Spleen (tissue), 11 donors: ENCODE measurements at regions not wholly inside any gene's neighbourhood (a gene's known extent, or its start where the extent isn't known, plus 50 kb on each side); places are given as distances from the start of the nearest gene placed in this dataset.
A peak's percentile ranks its signal among the peaks of the same experiment; 100 is the strongest.

ENCODE experiments used
- DNase-seq: peaks from one replicate; pipeline ENCODE4 v3.0.0-alpha.2; 2020
- H3K27ac ChIP-seq, 8 donors: fragments of 200-600 bp; sonication (generic) in 7 of 8; 1 replicate in 4 of 8; 2 replicates in 4 of 8; pipeline versions ENCODE4 v1.5.0 to v1.8.0; 2016 to 2021; ENCODE audit warnings: inconsistent platforms in 4 of 8, mild to moderate bottlenecking in 4 of 8, moderate library complexity in 1 of 8
- H3K27me3 ChIP-seq, 7 donors: fragments of 200-600 bp; sonication (generic) in 6 of 7; replicated peaks in 1 of 7; 1 replicate in 4 of 7; 2 replicates in 3 of 7; pipeline versions ENCODE4 v1.5.0 to v1.8.0; 2016 to 2021; ENCODE audit warnings: inconsistent platforms in 3 of 7, mild to moderate bottlenecking in 1 of 7
- H3K36me3 ChIP-seq, 6 donors: fragments of 200-600 bp; sonication (generic) in 5 of 6; 1 replicate in 4 of 6; 2 replicates in 2 of 6; pipeline versions ENCODE4 v1.5.0 to v1.8.0; 2016 to 2021; ENCODE audit warnings: inconsistent platforms in 2 of 6
- H3K4me1 ChIP-seq, 6 donors: fragments of 200-600 bp; sonication (generic) in 5 of 6; 1 replicate in 3 of 6; 2 replicates in 3 of 6; pipeline versions ENCODE4 v1.5.0 to v1.8.0; 2016 to 2021; ENCODE audit warnings: inconsistent platforms in 3 of 6
- H3K4me3 ChIP-seq, 8 donors: fragments of 200-600 bp; sonication (generic) in 7 of 8; 1 replicate in 4 of 8; 2 replicates in 4 of 8; pipeline versions ENCODE4 v1.5.0 to v1.8.0; 2016 to 2021; ENCODE audit warnings: inconsistent platforms in 4 of 8, mild to moderate bottlenecking in 4 of 8, moderate library complexity in 2 of 8
- H3K9me3 ChIP-seq, 8 donors: fragments of 200-600 bp; sonication (generic) in 7 of 8; 1 replicate in 4 of 8; 2 replicates in 4 of 8; pipeline versions ENCODE4 v1.5.0 to v1.8.0; 2016 to 2021; ENCODE audit warnings: inconsistent platforms in 4 of 8
- POLR2A ChIP-seq, 3 donors: fragments of 450-650 bp; IDR thresholded peaks; one replicate each; pipeline ENCODE4 v1.5.1; 2017; ENCODE audit warnings: antibody characterized with exemption in 3 of 3, mild to moderate bottlenecking in 1 of 3
- POLR2AphosphoS5 ChIP-seq, 3 donors: sonication (generic); formaldehyde crosslinking; IDR thresholded peaks; one replicate each; pipeline ENCODE4 v1.5.1; 2017; ENCODE audit warnings: antibody characterized with exemption in 3 of 3
- WGBS, 5 donors: extraction: QIAGEN DNeasy Blood & Tissue Kit in 3 of 5; methylation state at CpG; one replicate each; pipeline versions ENCODE4 v1.1.5 to v1.1.7; 2013 to 2018; 5-methylcytosine and 5-hydroxymethylcytosine counted together
- intact Hi-C: fragments of 100-400 bp; cut with DNase I; formaldehyde crosslinking; loops from one replicate; pipeline ENCODE4 v1.15.0; 2023; ENCODE audit warnings: low total_unique reads
- TF ChIP-seq, protein P1 (sequence below), 11 experiments: fragments of 200-600 bp in 7 of 11; fragments of 450-650 bp in 4 of 11; sonication (generic) in 4 of 11; IDR thresholded peaks in 8 of 11; conservative IDR thresholded peaks in 3 of 11; 1 replicate in 7 of 11; 2 replicates in 4 of 11; pipeline versions ENCODE4 v1.4.0 to v1.8.0; 2016 to 2021; ENCODE audit warnings: antibody characterized with exemption in 11 of 11, inconsistent platforms in 4 of 11, mild to moderate bottlenecking in 1 of 11
- donor health status: healthy with polysubstance abuse.
- donor health status: DM: no; HTN: no; CAD: no; lungs with moderate emphysema.
- donor health status: DM: no; HTN: no; CAD: no.
- donor health status: Bipolar disorder and iron deficiency.
- donor health status: healthy.
- donor health status: DM: no; HTN: no; CAD: no.
- donor health status: DM: yes; HTN: yes; CAD: no.

DNA sequence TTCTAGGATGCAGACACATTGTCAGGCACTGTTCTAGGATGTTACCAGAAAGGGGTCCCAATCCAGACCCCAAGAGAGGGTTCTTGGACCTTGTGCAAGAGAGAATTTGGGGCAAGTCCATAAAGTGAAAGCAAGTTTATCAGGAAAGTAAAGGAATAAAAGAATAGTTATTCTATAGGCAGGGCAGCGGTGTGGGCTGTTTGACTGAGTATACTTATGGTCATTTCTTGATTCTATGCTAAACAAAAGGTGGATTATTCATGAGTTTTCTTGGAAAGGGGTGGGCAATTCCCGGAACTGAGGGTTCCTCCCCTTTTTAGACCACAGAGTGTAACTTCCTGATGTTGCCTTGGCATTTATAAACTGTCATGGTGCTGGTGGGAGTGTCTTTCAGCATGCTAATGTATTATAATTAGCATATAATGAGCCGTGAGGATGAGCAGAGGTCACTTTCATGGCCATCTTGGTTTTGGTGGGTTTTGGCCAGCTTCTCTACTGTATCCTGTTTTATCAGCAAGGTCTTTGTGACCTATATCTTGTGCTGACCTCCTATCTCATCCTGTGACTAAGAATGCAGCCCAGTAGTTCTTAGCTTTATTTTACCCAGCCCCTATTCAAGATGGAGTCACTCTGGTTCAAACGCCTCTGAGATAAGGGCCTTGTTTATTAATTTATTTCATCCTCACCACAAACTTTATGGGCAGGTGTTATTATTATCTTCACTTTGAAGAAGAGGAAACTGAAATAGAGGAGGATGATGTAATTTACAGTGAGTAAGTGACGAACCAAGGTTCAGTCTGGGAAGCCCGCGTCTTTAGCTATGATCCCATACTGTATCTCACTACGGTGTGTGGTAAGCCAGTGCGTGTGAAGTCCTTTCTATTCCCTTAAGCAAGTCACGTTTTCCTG, 186.0 kb upstream of the KLF4 start:
- WGBS, 5 donors = 53 to 65% (median 64%) methylated on average over 10 of the region's 10 CpGs

DNA sequence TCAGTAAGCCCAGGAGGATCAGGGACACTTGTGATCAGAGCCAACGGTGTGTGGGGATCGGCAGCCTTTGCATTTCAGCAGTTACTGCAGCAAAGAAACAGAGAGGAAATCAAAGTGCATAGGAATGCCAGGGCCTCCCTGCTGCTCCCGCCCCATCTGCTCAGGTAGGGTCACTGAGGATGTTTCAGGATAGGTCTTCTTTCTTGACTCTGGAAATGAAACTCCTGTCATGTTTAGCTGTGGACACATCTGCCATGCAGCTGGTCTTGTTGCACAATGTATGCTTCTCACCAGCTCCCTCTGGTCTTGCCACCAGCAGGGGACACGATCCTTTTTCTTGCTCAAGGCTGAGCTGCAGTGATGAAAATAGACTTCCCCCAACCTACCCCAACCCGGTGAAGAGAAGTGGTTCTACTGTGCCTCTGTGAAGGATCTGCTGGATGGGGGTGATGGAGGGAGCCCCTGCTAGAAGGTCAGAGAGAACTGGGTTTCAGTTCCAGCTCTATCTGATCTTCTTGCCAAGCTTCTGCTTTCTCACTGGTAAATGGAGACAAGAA, 185.2 kb upstream of the KLF4 start:
- H3K4me3 ChIP-seq = peak overlapping the region in 1 of 8 donors; percentile 28
- intact Hi-C loops = no loop called here
- WGBS, 5 donors = 62 to 70% (median 66%) methylated on average over 4 to 5 of the region's 5 CpGs
- H3K27ac ChIP-seq = peak overlapping the region in 7 of 8 donors; percentile 35 to 83 (median 77)
- H3K4me1 ChIP-seq = peaks cover 0 to 23% (median 5%) of the 10 kb centered on the region in 6 donors
- no peak for TF ChIP-seq POLR2A (IDR thresholded peaks at IDR 0.05)
- peak in 1 of 3 donors; percentile 63 for TF ChIP-seq POLR2AphosphoS5 (IDR thresholded peaks at IDR 0.05)
- TF ChIP-seq, protein P1, sequence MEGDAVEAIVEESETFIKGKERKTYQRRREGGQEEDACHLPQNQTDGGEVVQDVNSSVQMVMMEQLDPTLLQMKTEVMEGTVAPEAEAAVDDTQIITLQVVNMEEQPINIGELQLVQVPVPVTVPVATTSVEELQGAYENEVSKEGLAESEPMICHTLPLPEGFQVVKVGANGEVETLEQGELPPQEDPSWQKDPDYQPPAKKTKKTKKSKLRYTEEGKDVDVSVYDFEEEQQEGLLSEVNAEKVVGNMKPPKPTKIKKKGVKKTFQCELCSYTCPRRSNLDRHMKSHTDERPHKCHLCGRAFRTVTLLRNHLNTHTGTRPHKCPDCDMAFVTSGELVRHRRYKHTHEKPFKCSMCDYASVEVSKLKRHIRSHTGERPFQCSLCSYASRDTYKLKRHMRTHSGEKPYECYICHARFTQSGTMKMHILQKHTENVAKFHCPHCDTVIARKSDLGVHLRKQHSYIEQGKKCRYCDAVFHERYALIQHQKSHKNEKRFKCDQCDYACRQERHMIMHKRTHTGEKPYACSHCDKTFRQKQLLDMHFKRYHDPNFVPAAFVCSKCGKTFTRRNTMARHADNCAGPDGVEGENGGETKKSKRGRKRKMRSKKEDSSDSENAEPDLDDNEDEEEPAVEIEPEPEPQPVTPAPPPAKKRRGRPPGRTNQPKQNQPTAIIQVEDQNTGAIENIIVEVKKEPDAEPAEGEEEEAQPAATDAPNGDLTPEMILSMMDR (IDR thresholded peaks at IDR 0.05 in 8 of 11, conservative IDR thresholded peaks at IDR 0.05 in 3 of 11) = peak in 4 of 11 experiments; percentile 11 to 41 (median 23)
- no peaks in the 10 kb centered on the region for H3K27me3 ChIP-seq
- no peak for DNase-seq
- no peaks in the 10 kb centered on the region for H3K36me3 ChIP-seq
- H3K9me3 ChIP-seq = no peaks in the 10 kb centered on the region

More for the DNA sequence above, 186.0 kb upstream of the KLF4 start:
- no peak for DNase-seq
- intact Hi-C loops = no loop called here
- Histone ChIP-seq H3K36me3 (no peaks in the 10 kb centered on the region), H3K9me3 (no peaks in the 10 kb centered on the region), H3K4me1 (peaks cover 0 to 23% (median 5%) of the 10 kb centered on the region in 6 donors), H3K27ac (peak overlapping the region in 7 of 8 donors; percentile 35 to 83 (median 77)), H3K27me3 (no peaks in the 10 kb centered on the region), H3K4me3 (peak overlapping the region in 1 of 8 donors; percentile 28)
- TF ChIP-seq, protein P1 (IDR thresholded peaks at IDR 0.05 in 8 of 11, conservative IDR thresholded peaks at IDR 0.05 in 3 of 11) = no peak
- TF ChIP-seq POLR2AphosphoS5 (IDR thresholded peaks at IDR 0.05) (no peak), POLR2A (IDR thresholded peaks at IDR 0.05) (no peak)

DNA sequence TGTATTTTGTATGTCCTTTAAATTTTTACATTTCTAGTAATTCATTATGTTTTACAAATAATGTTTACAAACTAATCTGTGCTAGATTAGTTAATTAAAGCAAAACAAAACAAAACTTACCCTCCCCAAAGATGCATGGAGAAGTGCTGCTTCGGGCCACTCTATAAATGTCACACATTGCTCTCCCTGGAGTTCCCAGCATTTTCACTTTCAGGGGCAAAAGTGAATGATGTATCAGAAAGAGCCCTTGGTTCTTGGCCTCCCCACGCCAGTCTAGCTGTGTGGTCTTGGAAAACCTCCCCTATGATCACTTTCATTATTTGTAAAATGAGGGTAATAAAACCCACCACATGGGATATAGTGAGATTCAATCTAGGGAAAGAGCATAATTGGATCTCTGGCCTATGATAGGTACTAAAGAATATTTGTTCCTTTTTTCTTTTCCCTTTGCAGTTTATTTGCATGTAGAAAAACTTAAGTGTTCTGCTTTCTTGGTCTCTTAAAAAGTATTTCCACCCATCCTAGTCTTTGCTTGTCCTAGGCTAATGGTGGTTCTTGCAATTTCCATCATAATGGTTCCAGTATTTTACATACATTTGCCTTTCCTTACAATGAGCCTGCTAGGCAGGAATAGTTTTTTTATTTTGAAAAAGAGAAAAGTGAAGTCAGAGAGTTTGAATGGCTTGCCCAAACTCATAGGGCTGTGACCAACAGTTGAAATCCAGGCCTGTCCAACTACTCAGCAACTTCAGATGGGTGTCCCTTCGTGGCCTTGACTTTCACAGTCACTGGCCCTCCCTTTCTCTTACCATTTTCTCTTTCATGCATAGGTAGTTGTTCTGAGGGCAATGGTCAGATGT, 184.5 kb upstream of the KLF4 start:
- no peaks in the 10 kb centered on the region for H3K27me3 ChIP-seq
- WGBS, 5 donors = 52 to 79% (median 68%) methylated on average over 3 of the region's 3 CpGs
- DNase-seq = no peak
- TF ChIP-seq POLR2AphosphoS5 (IDR thresholded peaks at IDR 0.05) (no peak), POLR2A (IDR thresholded peaks at IDR 0.05) (no peak)
- TF ChIP-seq, protein P1 (IDR thresholded peaks at IDR 0.05 in 8 of 11, conservative IDR thresholded peaks at IDR 0.05 in 3 of 11) = no peak
- intact Hi-C loops = no loop called here
- no peaks in the 10 kb centered on the region for H3K36me3 ChIP-seq
- no peaks in the 10 kb centered on the region for H3K9me3 ChIP-seq
- peak overlapping the region in 5 of 8 donors; percentile 35 to 83 (median 81) for H3K27ac ChIP-seq
- no peak overlapping the region for H3K4me3 ChIP-seq
- H3K4me1 ChIP-seq = peaks cover 0 to 23% (median 5%) of the 10 kb centered on the region in 6 donors
